Hippocampal formation (tissue), 2 donors: ENCODE measurements at regions not wholly inside any gene's neighbourhood (a gene's known extent, or its start where the extent isn't known, plus 50 kb on each side); places are given as distances from the start of the nearest gene placed in this dataset.
"Not testable (repeated sequence)": the region's sequence is repeated elsewhere in the genome, so short reads cannot be mapped to it uniquely, and the experiment has no call there.

ENCODE experiments used
- DNase-seq, 2 donors: peaks; one replicate each; lab custom pipeline; 2025; lab: John Stamatoyannopoulos, UW

GRCh38 chr1:70672442-70672888 lies 261.4 kb downstream of the CTH start:
- DNase-seq: peak in 1 of 2 donors; percentile 15

DNA sequence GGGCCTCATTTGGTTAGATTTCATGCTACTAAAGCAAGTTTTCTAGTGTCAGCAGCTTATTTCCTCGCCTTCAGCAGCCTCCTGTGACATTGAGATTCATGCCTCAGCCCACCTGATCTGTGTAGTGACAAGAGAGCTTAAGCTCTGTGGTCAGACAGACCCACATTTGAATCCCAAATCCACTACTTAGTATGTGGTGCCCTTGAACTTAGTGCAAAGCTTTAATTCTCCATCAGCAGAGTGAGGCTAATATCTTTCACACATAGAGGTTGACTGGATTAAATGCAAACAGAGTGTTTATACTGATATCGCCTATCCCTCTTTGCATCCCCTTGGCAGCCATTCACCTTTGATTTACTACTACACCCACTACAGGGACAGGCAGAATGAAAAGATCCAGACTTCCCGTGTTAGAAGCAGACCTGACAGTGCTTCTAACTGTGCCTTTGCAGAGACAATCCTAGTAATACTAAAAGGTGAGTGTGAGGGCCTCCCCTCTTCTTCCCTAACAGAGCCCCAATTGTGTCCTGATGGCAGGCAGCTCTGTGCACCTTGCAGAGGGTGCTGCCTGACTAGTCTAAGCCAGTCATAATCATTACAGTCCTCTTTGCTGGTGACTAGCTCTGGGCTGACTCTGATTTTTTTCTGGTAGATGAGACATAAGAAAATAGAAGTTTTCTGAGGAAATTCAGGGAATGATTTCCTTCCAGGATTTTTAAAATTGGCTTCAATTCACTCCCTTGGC lies 264.0 kb downstream of the CTH start:
- no peak for DNase-seq

GRCh38 chr1:70675737-70676156 lies 264.7 kb downstream of the CTH start:
- DNase-seq: no peak

- DNase-seq: peak in 1 of 2 donors; percentile 23
Measured at GRCh38 chr1:70685300-70686286, 274.5 kb downstream of the CTH start.

GRCh38 chr1:70688580-70688979 lies 277.5 kb downstream of the CTH start:
- DNase-seq: no peak

- no peak for DNase-seq
Measured at GRCh38 chr1:70706381-70707037, 295.4 kb downstream of the CTH start.

- no peak for DNase-seq
Measured at GRCh38 chr1:70707214-70707613, 296.1 kb downstream of the CTH start.

DNA sequence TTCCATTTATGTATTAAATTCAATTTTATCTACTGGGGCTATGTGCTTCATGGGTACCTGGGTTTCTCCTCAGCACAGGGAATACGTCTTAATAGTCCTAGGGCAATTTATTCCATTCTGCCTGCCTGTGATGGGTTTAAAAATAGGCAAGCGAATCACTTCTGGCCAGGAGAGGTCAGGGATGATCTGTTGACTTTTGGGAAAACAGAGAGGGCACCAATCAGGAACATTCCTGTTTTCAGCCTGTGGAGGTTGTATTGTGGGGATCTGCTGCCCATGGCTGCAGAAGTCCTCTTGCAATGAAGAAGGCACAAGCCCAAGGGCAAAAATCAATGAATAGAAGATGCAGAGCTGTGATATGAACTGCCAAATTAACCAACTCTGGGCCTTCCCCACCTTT lies 303.1 kb downstream of the CTH start:
- DNase-seq: no peak

- no peak for DNase-seq
Measured at GRCh38 chr1:70717211-70717610, 306.1 kb downstream of the CTH start.

GRCh38 chr1:70717656-70718055 lies 306.6 kb downstream of the CTH start:
- no peak for DNase-seq

DNA sequence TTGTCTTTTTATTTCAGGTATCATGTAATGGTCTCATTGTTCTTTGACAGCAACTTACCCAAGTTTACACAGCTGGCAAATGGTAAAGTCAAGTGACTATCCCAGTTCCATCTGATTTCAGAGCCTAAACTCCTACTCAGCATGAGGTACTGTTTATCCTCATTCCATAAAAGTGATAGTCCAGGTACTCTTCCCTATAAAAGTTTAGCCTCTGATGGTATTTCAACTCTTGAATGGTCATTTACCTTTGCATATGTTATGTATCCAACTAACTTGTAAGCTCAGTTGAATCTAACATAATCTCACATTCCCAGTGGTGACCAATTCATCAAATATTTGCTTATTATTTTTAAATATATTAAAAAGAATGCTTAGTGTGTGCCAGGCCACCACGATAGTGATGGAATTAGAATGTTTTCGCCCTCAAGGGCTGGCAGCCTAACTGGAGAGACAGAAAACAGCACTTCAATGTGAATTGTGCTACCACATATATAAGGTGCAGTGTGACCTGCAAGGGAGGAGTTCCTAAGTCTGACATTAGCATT lies 307.1 kb downstream of the CTH start:
- DNase-seq: no peak

DNA sequence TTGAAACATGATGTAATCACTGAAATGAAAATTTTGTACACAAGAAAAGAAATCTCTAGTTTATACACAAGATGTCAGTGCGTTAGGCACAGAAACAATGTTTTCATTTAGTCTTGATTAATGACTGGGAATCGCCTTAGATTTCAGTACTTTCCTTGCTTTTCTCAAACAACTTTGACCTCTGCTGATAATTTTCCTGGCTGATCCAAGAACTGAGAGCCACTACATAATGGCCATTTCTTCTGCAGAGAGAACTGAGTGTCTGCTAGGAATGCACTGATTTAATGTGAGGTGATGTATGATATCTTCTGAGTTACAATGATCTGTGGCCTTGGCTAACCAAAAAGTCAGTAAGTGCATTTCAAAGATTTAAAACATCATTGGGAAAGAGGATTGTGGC lies 308.1 kb downstream of the CTH start:
- no peak for DNase-seq

- no peak for DNase-seq
Measured at GRCh38 chr1:70720109-70720508, 309.0 kb downstream of the CTH start.

- DNase-seq: no peak
Measured at GRCh38 chr1:70720521-70720920, 309.5 kb downstream of the CTH start.

GRCh38 chr1:70727886-70728489 lies 316.9 kb downstream of the CTH start:
- no peak for DNase-seq

- DNase-seq: not testable (repeated sequence)
Measured at GRCh38 chr1:70736518-70736917, 311.1 kb downstream of the PTGER3 start.

- DNase-seq: no peak
Measured at GRCh38 chr1:70737125-70737524, 310.5 kb downstream of the PTGER3 start.

DNA sequence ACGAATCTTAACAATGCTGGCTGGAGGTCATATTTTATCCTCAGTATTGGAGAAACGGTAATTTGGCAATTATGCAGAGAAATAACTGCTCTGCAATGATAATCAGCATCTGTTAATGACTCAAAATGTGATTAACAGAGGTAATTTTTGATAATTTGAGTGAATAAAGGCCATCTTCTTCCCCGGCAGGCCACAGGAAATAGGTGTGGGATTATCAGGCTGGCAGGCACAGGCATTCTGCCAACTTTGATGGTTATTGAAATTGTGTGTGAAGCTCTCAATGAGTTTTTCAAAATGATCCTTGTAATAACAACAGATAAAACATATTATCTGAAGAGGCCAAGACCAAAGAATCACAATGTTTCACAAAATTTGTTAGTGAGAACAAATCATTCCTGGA lies 309.0 kb downstream of the PTGER3 start:
- DNase-seq: no peak

- no peak for DNase-seq
Measured at GRCh38 chr1:70745199-70745598, 302.4 kb downstream of the PTGER3 start.

- not testable (repeated sequence) for DNase-seq
Measured at GRCh38 chr1:70746062-70746461, 301.6 kb downstream of the PTGER3 start.

DNA sequence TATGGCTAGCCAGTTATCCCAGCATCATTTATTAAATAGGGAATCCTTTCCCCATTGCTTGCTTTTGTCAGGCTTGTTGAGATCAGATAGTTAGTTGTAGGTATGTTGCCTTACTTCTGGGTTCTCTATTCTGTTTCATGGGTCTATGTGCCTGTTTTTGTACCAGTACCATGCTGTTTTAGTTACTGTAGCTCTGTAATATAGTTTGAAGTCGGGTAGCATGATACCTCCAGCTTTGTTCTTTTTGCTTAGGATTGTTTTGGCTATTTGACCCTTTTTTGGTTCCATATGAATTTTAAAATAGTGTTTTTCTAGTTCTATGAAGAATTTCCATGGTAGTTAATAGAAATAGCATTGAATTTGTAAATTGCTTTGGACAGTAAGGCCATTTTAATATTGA lies 300.5 kb downstream of the PTGER3 start:
- DNase-seq: not testable (repeated sequence)
